BJ (cell line): ENCODE measurements at regions not wholly inside any gene's neighbourhood (a gene's known extent, or its start where the extent isn't known, plus 50 kb on each side); places are given as distances from the start of the nearest gene placed in this dataset.

Source experiments
- CTCF ChIA-PET: fragments of 350-600 bp; formaldehyde crosslinking; extraction: SDS; loops from one replicate; lab custom pipeline; 2021; ENCODE audit warnings: antibody characterized with exemption, inconsistent platforms; lab: Yijun Ruan, JAX
- POLR2A ChIA-PET: fragments of 300-600 bp; sonication (Branson Sonifier 250); formaldehyde crosslinking; extraction: SDS; loops from one replicate; lab custom pipeline; 2021; ENCODE audit warnings: antibody characterized with exemption; lab: Charles Lee
- DNase-seq: peaks from one replicate; pipeline ENCODE4 v3.0.0-alpha.2; 2011; ENCODE audit warnings: low read depth
- H3K27me3 ChIP-seq: 2 replicates; pipeline ENCODE4 v1.6.0; 2011; ENCODE audit warnings: low read length; ENCODE audit not compliant: control insufficient read depth, insufficient read depth
- H3K36me3 ChIP-seq: 2 replicates; pipeline ENCODE4 v1.5.1; 2011; ENCODE audit warnings: low read length; ENCODE audit not compliant: control insufficient read depth, insufficient read depth
- H3K4me3 ChIP-seq: 2 replicates; pipeline ENCODE4 v1.5.1; 2011; ENCODE audit warnings: low read depth, mild to moderate bottlenecking, control low read depth, low read length
- CTCF ChIP-seq: IDR thresholded peaks from 2 replicates; pipeline ENCODE4 v1.5.1; 2011; ENCODE audit warnings: low read depth, mild to moderate bottlenecking, control low read depth, inconsistent platforms, low read length, moderate library complexity; ENCODE audit not compliant: insufficient read depth

GRCh38 chr5:167592114-167592513 lies 699.3 kb upstream of the WWC1 start:
- no peak for DNase-seq
- ChIA-PET CTCF (no interaction called here), POLR2A (no interaction called here)
- Histone ChIP-seq H3K27me3 (no peaks in the 10 kb centered on the region), H3K36me3 (no peaks in the 10 kb centered on the region), H3K4me3 (no peak overlapping the region)
- no peak for TF ChIP-seq CTCF

GRCh38 chr5:167593329-167594060 lies 698.0 kb upstream of the WWC1 start:
- DNase-seq: no peak
- POLR2A ChIA-PET: no interaction called here
- TF ChIP-seq CTCF: no peak
- Histone ChIP-seq H3K36me3 (no peaks in the 10 kb centered on the region), H3K4me3 (no peak overlapping the region), H3K27me3 (no peaks in the 10 kb centered on the region)
- CTCF ChIA-PET: interaction anchor here (1.0 kb wide), 1 partner anchor 129 kb away, joined by 3 read pairs; no protein-coding TSS in a partner anchor

- no peaks in the 10 kb centered on the region for H3K36me3 ChIP-seq
- ChIA-PET CTCF (interaction anchor here (1.0 kb wide), 1 partner anchor 129 kb away, joined by 3 read pairs; no protein-coding TSS in a partner anchor), POLR2A (no interaction called here)
These were observed 697.4 kb upstream of the WWC1 start for GRCh38 chr5:167594061-167594435.

GRCh38 chr5:167594750-167595149 lies 696.7 kb upstream of the WWC1 start:
- no peak for TF ChIP-seq CTCF
- no peaks in the 10 kb centered on the region for H3K36me3 ChIP-seq
- POLR2A ChIA-PET: no interaction called here
- DNase-seq: no peak
- H3K27me3 ChIP-seq: no peaks in the 10 kb centered on the region
- CTCF ChIA-PET: interaction anchor here (0.7 to 0.8 kb wide), 2 partner anchors 482 to 500 kb away, joined by 3 read pairs; no protein-coding TSS in a partner anchor
- no peak overlapping the region for H3K4me3 ChIP-seq

More at GRCh38 chr5:167594061-167594435, 697.4 kb upstream of the WWC1 start:
- no peak for DNase-seq
- no peak for TF ChIP-seq CTCF
- no peak overlapping the region for H3K4me3 ChIP-seq
- H3K27me3 ChIP-seq: no peaks in the 10 kb centered on the region

GRCh38 chr5:167595196-167595595 lies 696.2 kb upstream of the WWC1 start:
- DNase-seq: no peak
- H3K4me3 ChIP-seq: no peak overlapping the region
- ChIA-PET POLR2A (no interaction called here), CTCF (interaction anchor here (0.7 to 0.8 kb wide), 2 partner anchors 482 to 499 kb away, joined by 3 read pairs; no protein-coding TSS in a partner anchor)
- no peaks in the 10 kb centered on the region for H3K36me3 ChIP-seq
- H3K27me3 ChIP-seq: no peaks in the 10 kb centered on the region
- no peak for TF ChIP-seq CTCF
